Osteoblast (primary cell): ENCODE measurements at regions not wholly inside any gene's neighbourhood (a gene's known extent, or its start where the extent isn't known, plus 50 kb on each side); places are given as distances from the start of the nearest gene placed in this dataset.

Experiments
- DNase-seq: peaks from one replicate; pipeline ENCODE4 v3.0.0; 2011; ENCODE audit warnings: low spot score, mixed read lengths; ENCODE audit not compliant: insufficient read length; ENCODE audit errors: missing footprints
- H2AFZ ChIP-seq: 2 replicates; pipeline ENCODE4 v1.6.0; 2011; ENCODE audit warnings: mild to moderate bottlenecking, low read length
- H3K27ac ChIP-seq: 2 replicates; pipeline ENCODE4 v1.5.1; 2011; ENCODE audit warnings: mild to moderate bottlenecking, low read depth, low read length, moderate library complexity
- H3K27me3 ChIP-seq: 2 replicates; pipeline ENCODE4 v1.6.0; 2012; ENCODE audit warnings: mild to moderate bottlenecking, control low read depth, inconsistent platforms, low read length, moderate library complexity; ENCODE audit not compliant: insufficient read depth
- H3K36me3 ChIP-seq: 2 replicates; pipeline ENCODE4 v1.5.1; 2011; ENCODE audit warnings: mild to moderate bottlenecking, low read length, control low read depth, moderate library complexity; ENCODE audit not compliant: insufficient read depth
- H3K4me1 ChIP-seq: 2 replicates; pipeline ENCODE4 v1.5.1; 2011; ENCODE audit warnings: mild to moderate bottlenecking, low read length, control low read depth, moderate library complexity; ENCODE audit not compliant: insufficient read depth
- H3K4me2 ChIP-seq: 2 replicates; pipeline ENCODE4 v1.6.0; 2011; ENCODE audit warnings: mild to moderate bottlenecking, low read length; ENCODE audit not compliant: insufficient read depth
- H3K4me3 ChIP-seq: fragments of 200-600 bp; sonication (generic); 3 replicates; pipeline ENCODE4 v1.5.1; 2012; ENCODE audit warnings: mild to moderate bottlenecking, low read length, inconsistent platforms; ENCODE audit not compliant: insufficient read depth
- H3K79me2 ChIP-seq: 2 replicates; pipeline ENCODE4 v1.6.0; 2012; ENCODE audit warnings: mild to moderate bottlenecking, low read length, control low read depth, inconsistent platforms; ENCODE audit not compliant: insufficient read depth
- H3K9me3 ChIP-seq: 2 replicates; pipeline ENCODE4 v1.5.1; 2011; ENCODE audit warnings: low read depth, low read length, control low read depth
- H4K20me1 ChIP-seq: 2 replicates; pipeline ENCODE4 v1.6.0; 2012; ENCODE audit warnings: mild to moderate bottlenecking, low read length, control low read depth; ENCODE audit not compliant: insufficient read depth
- CTCF ChIP-seq: IDR thresholded peaks from 2 replicates; pipeline ENCODE4 v1.5.1; 2011; ENCODE audit warnings: mild to moderate bottlenecking, low read depth, low read length, moderate library complexity; ENCODE audit errors: extremely low read depth

GRCh38 chr5:103706939-103707682 lies 144.5 kb upstream of the NUDT12 start:
- DNase-seq: no peak
- H2AFZ ChIP-seq: no peak overlapping the region
- no peak for TF ChIP-seq CTCF
- no peaks in the 10 kb centered on the region for H3K36me3 ChIP-seq
- H4K20me1 ChIP-seq: no peaks in the 10 kb centered on the region
- H3K4me1 ChIP-seq: no peaks in the 10 kb centered on the region
- H3K4me3 ChIP-seq: no peak overlapping the region
- H3K79me2 ChIP-seq: no peaks in the 10 kb centered on the region
- no peaks in the 10 kb centered on the region for H3K9me3 ChIP-seq
- H3K27ac ChIP-seq: no peak overlapping the region
- H3K4me2 ChIP-seq: no peak overlapping the region
- H3K27me3 ChIP-seq: no peaks in the 10 kb centered on the region

GRCh38 chr5:103703617-103704016 lies 141.0 kb upstream of the NUDT12 start:
- no peaks in the 10 kb centered on the region for H3K9me3 ChIP-seq
- H3K4me2 ChIP-seq: no peak overlapping the region
- no peaks in the 10 kb centered on the region for H4K20me1 ChIP-seq
- H3K4me3 ChIP-seq: no peak overlapping the region
- peaks cover 3% of the 10 kb centered on the region for H3K27me3 ChIP-seq
- H3K36me3 ChIP-seq: no peaks in the 10 kb centered on the region
- no peak overlapping the region for H2AFZ ChIP-seq
- no peaks in the 10 kb centered on the region for H3K4me1 ChIP-seq
- no peak for TF ChIP-seq CTCF
- H3K27ac ChIP-seq: no peak overlapping the region
- H3K79me2 ChIP-seq: no peaks in the 10 kb centered on the region
- DNase-seq: no peak

GRCh38 chr5:103693517-103693916 lies 130.9 kb upstream of the NUDT12 start:
- no peak for TF ChIP-seq CTCF
- H3K4me1 ChIP-seq: no peaks in the 10 kb centered on the region
- no peaks in the 10 kb centered on the region for H3K9me3 ChIP-seq
- no peak overlapping the region for H3K4me2 ChIP-seq
- H2AFZ ChIP-seq: no peak overlapping the region
- no peak overlapping the region for H3K27ac ChIP-seq
- no peak overlapping the region for H3K4me3 ChIP-seq
- no peak for DNase-seq
- no peaks in the 10 kb centered on the region for H3K27me3 ChIP-seq
- H3K79me2 ChIP-seq: no peaks in the 10 kb centered on the region
- no peaks in the 10 kb centered on the region for H3K36me3 ChIP-seq
- H4K20me1 ChIP-seq: no peaks in the 10 kb centered on the region

GRCh38 chr5:103690676-103691075 lies 128.1 kb upstream of the NUDT12 start:
- Histone ChIP-seq H3K4me1 (no peaks in the 10 kb centered on the region), H2AFZ (no peak overlapping the region), H3K27ac (no peak overlapping the region), H3K9me3 (no peaks in the 10 kb centered on the region), H3K27me3 (no peaks in the 10 kb centered on the region), H3K4me2 (no peak overlapping the region), H3K79me2 (no peaks in the 10 kb centered on the region), H3K36me3 (no peaks in the 10 kb centered on the region), H3K4me3 (no peak overlapping the region), H4K20me1 (no peaks in the 10 kb centered on the region)
- no peak for DNase-seq
- no peak for TF ChIP-seq CTCF
